GM19372 (cell line): ENCODE measurements at regions not wholly inside any gene's neighbourhood (a gene's known extent, or its start where the extent isn't known, plus 50 kb on each side); places are given as distances from the start of the nearest gene placed in this dataset.

Source experiments
- ATAC-seq: cut with Tn5 transposase; IDR thresholded peaks from one replicate; pipeline ENCODE4 v1.9.1; 2021; ENCODE audit warnings: mild to moderate bottlenecking, low read depth, moderate library complexity; ENCODE audit not compliant: unreplicated experiment

DNA sequence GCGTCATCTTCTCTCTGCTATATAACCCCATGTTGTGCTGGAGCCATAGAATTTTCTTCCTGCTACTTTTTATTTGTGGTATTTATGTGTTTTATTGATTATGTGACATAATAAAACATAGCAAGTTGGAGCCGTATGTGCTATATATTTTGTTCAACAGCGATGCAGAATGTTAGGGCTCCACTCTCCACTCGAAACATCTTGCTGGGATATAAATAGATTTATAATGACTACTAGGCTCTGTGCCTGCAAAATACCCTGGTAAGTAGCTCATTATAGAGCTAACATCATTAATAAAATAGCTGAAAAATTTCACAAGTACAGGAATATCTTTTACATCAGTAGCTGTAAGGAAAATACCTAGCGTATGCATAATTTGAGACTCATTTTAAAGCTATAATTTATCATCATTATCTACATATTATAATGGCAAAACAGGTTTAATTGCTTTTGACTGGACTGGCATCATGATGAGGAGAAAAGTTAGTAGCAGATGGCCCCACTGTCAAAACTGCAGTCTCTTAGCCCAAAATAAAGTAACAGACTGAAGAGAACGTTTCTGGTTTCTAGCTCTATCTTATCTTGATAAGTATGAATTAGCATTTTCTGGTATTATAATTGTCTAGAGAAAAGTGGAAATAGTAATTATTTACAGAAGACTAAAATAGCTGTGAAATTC is 263.0 kb downstream of the NEDD1 start:
- no peak for ATAC-seq

DNA sequence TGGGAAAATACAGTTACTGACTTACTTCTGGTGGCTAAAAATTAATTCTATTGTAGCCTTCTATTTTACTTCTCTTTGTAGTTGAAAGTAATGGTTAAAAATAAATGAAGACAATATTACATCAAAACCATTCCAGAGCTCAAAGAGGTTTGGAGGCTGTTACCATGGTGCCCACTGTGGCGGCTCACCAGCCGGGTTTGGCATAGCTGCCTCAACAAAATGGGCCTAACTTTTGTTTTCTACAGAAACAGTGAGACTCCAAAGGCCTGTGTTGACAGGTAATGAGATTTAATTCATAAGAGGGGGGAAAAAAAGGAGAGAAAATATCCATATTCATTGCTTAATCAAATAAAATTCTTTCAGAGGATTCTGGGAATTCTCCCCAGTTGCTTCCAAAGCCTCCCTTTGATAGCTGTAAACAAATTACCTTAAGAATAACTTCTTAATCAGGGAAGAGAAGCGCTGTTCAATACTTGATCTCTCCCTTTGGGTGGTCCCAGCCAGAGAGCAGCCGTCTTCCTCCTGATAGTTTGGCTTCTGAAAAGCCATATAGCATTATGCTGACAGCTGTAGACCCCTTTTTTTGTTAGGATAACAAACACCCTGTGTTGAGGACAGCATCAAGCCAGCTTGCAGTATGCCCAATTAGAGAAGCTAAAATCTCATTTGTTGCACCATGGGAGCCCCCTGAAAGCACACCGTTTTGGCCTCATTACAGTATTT is 266.8 kb downstream of the NEDD1 start:
- ATAC-seq: no peak

DNA sequence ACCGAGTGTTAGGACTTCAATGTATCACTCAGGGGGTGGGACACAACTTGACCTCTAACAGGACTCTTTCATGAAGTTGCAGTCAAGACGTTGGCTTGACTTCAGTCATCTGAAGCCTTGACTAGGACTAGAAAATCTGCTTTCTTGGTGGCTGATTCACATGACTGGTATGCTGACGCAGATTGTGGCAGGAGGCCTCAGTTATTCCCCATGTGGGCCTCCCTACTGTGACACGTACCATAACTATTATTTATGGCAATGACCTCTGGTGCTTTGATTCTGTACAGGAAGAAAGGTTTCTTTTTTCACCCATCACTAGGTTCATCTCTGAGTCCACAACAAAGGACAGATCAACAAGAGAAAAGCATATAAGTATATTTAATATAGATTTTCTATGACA is 270.4 kb downstream of the NEDD1 start:
- no peak for ATAC-seq

DNA sequence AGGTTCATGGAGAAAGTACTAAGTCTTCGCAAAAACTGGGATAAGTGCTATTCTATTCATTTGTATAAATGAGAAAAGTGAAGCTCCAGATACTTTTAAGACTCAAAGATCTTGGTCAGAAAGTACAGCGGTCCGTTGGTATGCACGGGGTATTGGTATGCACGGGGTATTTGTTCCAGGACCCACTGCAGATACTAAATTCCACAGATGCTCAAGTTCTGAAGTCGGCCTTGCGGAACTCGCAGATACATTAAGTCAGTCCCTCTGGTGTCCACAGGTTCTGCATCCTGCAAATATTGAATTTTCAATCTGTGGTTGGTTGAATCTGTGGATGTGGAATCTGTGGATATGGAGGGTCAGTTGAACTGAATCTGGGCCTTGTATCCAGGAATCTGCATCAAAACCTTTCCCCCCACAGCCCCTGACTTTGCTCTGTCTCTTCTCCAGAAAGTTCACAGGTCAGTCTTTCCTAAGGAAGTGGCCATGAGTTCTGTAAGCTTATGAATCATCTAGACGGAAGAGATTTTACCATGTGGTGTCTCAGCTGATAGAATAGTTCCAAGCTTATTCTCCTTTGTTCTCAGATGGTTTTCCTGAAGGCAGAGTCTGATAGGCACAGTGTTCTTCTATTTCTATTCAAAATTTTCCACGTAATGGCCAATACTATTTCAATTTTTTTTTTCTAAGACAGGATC is 274.7 kb downstream of the NEDD1 start:
- ATAC-seq: no peak

DNA sequence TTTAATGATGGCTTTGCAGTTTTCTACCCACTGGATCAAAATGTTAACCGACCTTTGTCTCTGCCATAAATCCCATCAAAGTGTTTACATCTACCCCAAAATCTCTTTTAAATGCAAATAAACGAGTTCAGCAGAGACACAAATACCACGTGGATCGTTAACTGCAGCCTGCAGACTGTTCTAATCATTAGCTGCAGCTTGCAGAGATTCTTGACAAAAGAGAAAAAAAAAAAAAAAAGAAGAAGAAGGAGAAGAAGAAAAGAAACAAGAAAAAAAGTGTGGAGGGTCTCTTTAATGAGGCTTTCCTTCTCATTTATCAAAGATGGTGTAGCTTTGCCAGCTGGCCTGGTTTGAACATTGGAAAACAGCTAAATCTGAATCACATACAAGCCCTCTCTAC is 275.7 kb downstream of the NEDD1 start:
- no peak for ATAC-seq

DNA sequence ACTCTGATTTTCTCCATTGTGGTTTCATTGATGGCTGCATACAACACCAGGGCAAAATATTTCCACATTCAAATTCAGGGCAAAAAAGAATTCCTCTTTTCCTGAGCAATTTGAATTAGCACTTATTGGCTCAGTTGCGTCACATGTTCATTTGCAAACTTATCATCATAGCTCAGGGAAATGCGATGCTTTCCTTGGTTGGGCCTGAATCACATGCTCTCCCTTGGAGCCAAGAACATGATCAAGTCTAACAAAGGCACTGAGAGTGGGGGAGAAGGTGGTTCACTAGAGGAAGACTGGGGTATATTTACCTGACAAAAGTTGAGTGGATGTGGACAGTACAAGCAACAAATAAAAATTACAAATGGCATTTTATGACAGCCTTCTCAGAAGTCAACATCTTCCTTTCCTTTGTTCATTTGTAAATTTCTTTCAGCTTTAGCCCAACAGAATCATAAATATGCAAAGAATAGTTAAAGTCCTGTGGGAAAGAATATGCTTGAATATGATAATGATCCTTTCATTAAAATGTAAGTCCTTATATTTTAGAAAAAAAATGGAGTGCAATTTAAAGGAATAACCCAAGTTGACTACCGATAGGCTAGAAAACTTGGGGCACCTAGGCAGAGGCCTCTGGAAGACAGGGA is 277.2 kb downstream of the NEDD1 start:
- no peak for ATAC-seq

DNA sequence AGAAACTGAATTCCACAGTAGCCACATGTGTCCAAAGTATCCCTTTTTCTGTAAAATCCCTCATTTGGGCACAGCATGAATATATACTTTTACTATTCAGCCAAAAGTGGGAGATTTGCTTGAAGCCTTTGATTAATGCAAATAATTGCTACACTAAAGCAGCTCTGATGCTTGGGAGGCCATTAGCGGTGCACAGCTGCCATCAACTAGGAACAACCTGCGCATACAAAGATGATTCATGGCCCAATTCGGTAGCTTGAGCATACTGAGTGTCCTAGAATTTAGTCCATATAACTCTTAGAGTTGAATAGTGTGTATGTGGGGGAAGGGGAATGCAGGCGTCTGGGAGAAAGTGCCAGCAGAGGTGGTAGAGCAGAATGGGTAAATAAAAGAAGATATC is 277.0 kb upstream of the RMST start:
- ATAC-seq: no peak

DNA sequence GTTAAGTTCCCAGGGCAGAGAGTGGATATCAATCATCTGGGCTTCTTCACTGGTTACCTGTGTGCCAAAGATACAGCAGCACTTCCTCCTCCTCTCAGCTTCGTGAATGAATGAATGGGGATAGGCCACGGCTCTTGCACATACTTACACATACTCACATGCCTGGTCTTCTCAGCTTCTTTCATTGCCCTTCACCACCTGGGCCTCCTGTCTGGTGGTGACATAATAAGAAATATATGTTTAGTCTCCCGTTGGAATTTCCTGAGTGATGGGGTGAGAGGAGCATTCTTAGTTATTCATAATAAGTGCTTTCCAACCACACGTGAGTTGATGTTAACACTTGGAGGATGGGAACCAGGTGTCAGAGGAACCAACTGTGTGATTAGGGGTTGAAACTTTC is 268.1 kb upstream of the RMST start:
- no peak for ATAC-seq

DNA sequence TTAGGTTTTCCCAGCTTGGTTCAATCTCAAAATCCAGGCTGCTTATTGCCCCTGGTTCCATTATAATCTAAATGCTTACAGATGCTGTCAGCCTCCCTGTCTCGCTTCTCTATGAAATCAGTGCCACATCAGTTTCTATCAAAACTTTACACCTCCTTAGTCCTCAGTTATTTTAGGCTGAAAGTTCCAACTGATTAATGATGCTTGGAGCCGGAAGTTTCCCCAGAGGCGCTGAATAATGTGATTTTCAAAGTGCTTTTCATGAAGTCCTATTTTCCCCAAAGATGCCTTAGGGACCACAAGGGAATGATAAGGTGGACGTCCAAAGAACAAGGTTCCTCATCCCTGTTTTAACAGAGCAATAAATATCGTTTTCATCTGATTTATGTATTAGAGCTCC is 262.4 kb upstream of the RMST start:
- no peak for ATAC-seq

DNA sequence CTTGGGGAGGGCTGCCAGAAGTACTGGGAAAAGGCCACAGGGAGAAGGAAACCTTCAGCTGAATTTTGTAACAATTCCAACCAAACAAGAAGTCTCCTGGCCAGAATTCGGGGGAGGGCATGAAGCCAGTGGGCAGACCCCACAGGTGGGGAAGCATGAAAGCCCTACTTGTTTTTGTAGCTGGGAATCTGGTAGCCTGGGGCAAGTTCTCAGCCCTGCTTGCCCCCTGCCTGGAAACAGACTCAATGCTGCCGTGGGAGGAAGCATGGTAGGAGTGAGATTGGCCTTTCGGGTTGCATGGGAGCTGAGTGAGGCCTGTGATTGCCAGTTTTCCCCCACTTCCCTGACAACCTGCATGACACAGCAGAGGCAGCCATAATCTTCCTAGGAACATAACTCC is 259.2 kb upstream of the RMST start:
- ATAC-seq: no peak

DNA sequence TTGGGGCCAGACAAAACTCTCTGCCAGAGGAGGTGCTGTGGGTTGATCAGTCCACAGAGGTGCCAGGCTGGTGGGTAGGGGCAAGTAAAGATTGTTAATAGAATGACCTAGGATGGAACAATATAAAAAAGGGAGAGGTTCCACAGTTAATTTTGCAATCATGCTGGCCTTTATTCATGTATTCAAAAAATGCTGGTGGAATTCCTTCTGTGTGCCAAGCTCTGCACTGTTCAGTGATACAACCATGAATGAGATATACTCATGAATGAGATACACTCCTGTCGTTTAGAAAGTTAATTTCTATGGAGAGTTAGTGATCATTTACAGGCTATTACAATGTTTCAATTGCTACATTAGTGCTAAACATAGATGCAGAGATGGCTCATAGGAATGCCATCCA is 252.6 kb upstream of the RMST start:
- no peak for ATAC-seq

DNA sequence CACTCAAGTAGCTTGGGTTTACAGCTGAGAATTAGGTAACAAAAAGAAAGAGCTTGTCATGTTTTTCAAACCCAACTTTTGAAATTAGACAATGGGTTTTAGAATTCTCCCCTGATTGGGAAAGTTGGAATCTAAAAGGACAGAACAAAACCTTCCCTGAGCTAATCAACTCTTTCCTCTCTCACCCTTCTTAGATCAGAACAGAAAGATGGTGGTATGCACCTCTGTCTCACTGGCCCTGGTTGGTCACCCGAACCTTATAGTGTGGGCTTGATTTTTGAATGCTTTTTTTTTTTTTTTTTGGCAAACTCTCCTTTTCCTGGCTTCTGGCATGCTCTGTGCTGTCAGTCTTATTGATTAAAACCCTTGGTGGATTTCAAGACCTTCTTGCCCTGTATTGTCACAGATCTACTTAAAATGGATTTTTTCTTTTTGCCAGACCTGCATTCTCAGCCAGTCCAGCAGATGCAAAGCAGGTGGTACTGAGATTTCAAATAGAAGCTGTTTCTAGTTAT is 251.1 kb upstream of the RMST start:
- ATAC-seq: no peak

DNA sequence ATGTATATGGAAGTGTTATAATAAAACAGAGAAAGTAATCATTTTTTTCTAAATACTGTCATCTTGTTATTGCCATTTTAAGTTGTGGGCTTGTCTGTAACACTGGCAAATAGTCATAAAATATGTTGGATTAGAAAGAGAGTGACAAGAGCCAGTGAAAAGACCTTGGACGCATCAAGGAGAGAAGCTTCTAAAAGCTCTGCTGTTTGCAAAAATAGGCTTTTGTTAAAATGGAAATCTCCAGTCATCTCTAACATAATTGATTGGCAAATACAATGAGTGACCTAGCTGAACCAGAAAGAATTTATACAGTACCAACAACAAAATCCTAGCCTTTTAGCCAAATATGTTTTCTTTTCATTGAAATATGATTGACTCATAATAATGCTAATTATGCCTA is 245.8 kb upstream of the RMST start:
- no peak for ATAC-seq

DNA sequence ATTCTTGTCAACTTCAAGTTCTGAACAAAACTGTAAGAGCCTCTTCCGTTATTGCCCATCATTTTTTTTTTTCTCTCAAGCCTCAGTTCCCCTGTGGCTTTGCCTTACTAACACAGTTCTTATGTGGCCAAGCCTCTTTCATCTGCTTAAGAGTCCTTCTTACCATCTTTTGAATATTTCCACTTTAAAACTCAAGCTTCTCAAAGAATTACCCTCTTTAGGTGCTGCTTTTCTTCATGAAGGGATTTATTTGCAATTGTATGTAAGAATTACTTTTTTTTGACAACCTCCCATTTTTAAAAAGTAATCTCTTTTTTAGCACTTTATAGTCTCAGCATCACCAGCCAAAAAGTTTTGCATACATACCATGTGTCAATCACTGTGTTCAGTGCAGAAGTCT is 240.2 kb upstream of the RMST start:
- no peak for ATAC-seq

DNA sequence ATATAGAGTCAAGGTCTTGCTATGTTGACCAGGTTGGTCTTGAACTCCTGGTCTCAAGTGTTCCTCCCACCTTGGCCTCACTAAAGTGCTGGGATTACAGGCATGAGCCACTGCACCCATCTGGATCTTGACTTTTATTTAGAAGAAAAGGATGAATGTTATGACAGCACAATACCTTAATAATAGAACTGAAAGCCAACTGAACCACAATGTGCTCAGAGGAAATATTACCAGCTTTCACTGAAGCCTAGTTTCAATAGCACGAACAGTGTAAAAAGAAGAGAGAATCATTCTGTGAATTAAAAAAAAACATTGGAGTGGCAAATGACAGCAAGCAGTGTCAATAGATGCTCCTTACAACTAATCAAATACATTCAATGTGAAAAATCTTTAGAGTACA is 239.2 kb upstream of the RMST start:
- ATAC-seq: no peak

DNA sequence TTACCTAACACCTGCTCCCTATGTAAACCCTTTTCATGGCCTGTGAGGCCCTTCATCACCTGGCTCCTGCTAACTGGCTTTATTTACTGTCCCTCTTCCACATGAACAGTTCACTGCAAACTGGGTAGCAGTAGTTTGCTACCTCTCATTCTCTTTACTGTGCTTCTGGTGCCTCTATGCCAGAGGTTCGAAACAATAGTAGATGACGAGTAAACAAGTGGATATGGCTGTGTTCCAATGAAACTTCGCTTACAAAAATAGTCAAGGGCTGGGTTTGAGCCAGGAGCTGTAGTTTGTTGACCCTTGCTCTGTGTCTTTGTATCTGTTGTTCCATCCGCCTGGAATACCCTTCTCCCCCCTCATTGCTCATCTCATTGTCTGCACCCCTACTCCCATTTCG is 233.6 kb upstream of the RMST start:
- no peak for ATAC-seq

DNA sequence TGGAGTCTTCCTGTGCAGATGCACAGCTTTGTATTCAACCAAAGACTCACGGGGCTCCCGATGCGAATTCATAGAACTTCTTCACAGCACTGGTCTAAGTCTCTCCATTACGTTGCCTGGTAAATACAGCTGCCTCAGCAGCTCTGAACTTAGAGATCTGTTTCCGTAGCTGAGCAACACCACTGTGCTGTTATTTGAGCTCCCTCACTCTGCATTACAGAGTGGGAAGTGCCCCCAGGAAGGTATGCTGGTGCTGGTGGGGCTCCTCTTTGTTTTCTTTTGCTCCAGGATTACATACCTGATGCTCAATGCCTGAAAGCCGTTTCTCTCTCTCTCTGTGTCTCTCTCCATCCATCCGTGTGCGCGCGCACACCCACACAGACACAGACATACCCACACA is 227.5 kb upstream of the RMST start:
- no peak for ATAC-seq

DNA sequence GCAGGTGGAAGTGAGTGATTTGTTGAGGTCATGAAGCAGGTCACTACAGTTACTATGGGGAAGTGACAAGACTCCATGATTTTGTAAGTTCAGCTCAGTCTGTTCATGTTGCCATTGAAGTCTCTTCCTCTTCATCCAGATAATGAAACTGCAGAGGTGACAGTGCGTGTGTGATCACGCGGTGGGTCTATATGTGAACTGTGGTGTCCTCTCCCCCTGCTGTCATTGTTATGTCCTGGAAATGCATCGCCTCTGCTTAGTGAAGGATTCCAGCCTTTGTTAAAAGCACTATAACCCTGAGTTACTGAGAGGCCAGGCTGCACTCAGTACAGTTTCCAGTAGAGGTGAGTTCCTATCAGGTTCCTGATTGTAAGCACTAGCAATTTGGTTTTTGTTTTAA is 216.2 kb upstream of the RMST start:
- no peak for ATAC-seq

DNA sequence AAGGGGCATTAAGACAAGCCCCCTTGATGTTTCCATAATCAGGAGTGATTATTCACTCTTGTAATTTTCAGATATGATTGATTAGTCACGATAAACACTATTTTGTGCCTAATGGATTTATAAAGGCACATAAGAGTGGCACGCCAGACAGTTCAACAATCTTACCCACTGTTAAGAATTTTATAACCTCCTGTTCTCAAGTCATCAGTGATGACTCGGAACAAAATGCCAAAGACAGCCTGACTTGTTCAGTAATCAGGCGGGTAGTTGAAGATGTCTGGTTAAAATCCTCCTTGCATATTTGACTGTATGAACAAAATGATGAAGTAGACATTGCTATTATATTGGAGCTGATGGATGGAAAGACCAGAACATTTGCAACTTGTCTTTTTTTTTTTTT is 212.1 kb upstream of the RMST start:
- no peak for ATAC-seq

DNA sequence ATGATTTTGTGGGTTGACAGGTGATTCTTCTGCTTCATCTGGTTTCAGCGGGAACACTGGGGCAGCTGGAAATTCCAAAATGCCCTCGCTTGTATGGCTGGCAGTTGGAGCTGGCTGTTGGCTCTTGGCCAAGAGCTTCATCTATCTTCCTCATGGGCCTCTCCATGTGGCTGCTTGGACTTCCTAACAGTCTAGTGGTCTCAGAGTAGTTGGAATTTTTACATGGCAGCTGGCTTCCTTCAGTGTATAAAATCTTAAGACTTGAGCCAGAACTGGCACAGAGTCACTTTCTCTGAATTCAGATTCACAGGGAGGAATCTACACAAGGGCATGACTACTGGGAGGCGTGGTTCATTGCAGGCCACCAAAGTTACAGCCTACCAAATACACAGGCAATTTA is 204.9 kb upstream of the RMST start:
- ATAC-seq: no peak

DNA sequence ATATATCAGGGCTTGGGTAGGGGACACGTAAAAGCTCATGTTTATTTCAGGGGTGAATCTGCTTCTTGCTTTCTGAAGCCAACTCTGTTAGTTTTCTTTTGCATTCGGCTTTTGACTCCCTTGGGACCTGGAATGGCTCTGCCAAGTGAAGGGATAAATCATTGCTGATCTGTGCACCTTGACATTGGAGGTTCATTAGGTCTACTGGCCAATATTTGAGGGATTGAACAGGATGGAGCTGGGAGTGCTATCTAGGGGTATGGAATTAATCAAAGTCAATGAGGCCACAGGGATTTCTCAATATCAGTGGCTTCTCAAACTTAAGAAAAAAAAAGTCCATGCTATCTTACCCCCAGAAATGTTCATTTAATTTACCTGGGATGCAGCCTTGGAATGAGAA is 203.5 kb upstream of the RMST start:
- ATAC-seq: no peak
